SK-N-SH (cell line): ENCODE measurements at regions not wholly inside any gene's neighbourhood (a gene's known extent, or its start where the extent isn't known, plus 50 kb on each side); places are given as distances from the start of the nearest gene placed in this dataset.

ENCODE experiments used
- CHD2 ChIP-seq: fragments of 150-350 bp; IDR thresholded peaks from 2 replicates; pipeline ENCODE4 v1.6.1; 2018; ENCODE audit warnings: low read length; ENCODE audit not compliant: partially characterized antibody
- MAX ChIP-seq: IDR thresholded peaks from 2 replicates; pipeline ENCODE4 v1.4.0; 2012; ENCODE audit warnings: low read depth

GRCh38 chr2:12293874-12294273, 422.9 kb upstream of the TRIB2 start:
- no peak for TF ChIP-seq MAX
- TF ChIP-seq CHD2 = no peak
